ENCODE measurements at regions not wholly inside any gene's neighbourhood (a gene's known extent, or its start where the extent isn't known, plus 50 kb on each side); places are given as distances from the start of the nearest gene placed in this dataset.

DNA sequence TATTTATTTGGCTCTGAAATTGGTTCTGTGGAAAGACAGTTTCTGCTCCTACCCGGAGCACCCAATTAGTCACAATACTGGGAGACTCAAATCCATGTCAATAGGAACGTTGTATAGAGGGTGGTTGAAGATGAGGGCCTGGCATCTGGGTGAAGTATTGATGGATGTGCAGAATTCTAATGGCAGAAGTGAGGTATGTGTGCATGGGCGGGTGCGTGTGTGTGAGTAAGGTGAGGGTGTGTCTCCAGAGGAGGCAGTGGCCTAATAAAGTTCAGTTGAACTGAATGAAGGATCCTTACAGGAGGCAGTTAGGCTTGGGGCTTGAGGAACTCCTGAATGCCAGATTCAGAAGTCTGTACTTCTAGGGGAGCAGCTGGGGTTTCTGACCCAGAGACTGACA, 71.8 kb upstream of the B3GAT1 start:
- TF ChIP-seq, protein P1, sequence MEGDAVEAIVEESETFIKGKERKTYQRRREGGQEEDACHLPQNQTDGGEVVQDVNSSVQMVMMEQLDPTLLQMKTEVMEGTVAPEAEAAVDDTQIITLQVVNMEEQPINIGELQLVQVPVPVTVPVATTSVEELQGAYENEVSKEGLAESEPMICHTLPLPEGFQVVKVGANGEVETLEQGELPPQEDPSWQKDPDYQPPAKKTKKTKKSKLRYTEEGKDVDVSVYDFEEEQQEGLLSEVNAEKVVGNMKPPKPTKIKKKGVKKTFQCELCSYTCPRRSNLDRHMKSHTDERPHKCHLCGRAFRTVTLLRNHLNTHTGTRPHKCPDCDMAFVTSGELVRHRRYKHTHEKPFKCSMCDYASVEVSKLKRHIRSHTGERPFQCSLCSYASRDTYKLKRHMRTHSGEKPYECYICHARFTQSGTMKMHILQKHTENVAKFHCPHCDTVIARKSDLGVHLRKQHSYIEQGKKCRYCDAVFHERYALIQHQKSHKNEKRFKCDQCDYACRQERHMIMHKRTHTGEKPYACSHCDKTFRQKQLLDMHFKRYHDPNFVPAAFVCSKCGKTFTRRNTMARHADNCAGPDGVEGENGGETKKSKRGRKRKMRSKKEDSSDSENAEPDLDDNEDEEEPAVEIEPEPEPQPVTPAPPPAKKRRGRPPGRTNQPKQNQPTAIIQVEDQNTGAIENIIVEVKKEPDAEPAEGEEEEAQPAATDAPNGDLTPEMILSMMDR (IDR thresholded peaks at IDR 0.05; ENCODE audit: low read depth, low read length) = no peak
- no peak for DNase-seq (ENCODE audit: extremely low read depth, low read depth)

DNA sequence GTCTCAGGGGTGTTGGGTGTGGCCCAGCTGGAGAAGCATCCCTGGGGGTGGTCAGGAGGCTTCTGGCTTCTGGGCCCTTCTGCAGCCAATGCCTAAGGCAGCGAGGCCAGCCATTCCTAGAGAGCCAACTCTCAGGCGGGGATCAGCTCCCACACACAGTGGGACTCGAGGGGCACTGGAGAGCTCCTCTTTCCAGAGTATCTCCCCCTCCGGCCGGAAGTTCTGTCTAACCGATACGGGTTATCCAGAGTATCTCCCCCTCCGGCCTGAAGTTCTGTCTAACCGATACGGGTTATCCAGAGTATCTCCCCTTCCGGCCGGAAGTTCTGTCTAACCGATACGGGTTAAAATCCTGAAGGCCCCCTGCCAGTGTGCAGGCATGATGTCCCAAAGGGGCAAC, 71.2 kb upstream of the B3GAT1 start:
- TF ChIP-seq, protein P1 (IDR thresholded peaks at IDR 0.05; ENCODE audit: low read depth, low read length) = no peak
- DNase-seq (ENCODE audit: extremely low read depth, low read depth) = no peak

DNA sequence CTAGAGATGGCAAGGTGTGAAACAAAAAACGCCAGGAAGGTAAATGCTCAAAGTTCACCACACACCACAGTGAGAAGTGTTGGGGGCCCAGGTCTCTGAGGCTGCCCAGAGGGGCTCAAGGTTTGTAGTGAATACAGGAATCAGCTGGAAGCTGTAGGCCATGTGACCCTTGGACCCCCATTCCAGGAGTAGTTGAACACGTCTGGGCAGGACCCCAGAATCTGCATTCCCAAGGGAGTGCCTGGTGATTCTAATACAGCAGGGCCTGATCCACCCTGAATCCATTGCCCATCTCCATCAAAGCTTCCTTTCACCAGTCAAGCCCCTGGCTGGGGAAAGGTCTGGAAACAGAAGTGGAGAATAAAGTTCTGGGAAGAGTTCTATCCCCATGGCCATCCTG, 70.8 kb upstream of the B3GAT1 start:
- no peak for DNase-seq (ENCODE audit: extremely low read depth, low read depth)
- TF ChIP-seq, protein P1 (IDR thresholded peaks at IDR 0.05; ENCODE audit: low read depth, low read length) = no peak

DNA sequence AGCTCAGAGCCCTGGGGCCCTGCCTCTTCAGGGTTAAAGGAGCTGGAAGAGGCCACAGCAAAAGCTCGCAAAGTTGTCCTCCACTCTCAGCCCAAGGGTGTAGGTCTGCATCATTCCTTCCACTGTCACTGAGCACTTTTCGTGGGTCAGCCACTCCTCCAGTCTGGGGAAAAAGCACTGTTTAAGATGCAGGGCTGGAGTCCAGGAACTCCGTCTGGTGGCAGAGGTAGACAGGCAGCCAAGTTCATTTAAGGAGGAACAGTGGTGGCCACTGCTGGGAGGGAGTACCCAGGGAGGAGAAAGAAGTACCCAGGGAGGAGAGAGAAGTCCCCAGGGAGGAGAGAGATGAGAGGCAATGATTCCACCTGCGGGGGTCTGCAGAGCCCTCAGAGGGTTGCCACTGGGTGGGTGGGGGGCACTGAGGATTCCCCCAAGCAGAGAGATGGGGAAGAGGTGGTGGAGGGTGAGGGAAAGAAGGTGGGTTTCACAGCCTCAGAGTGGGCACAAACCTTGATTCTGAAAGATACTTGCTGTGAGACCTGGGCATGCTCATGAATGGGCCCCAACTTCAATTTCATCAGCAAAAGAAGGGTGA, 70.0 kb upstream of the B3GAT1 start:
- TF ChIP-seq, protein P1 (IDR thresholded peaks at IDR 0.05; ENCODE audit: low read depth, low read length) = no peak
- no peak for DNase-seq (ENCODE audit: extremely low read depth, low read depth)

DNA sequence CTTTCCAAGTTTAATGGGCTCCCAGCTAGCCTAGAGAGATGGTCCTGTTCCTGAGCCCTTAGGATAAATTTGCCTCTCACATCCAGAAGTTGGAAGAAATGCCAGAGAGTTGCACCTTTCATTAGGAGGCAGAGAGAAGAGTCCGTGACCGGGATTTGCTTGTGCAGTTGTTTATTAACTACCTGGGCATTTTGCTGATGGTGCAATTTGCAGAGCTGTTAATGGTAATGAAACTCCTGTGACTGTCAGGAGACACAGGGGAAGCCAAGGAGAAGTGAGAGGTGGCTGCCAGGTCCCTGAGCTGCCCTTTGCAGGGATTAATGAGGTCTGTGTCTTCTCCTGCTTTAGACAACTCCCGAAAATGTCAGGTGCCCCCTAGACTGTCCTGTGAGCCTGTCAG, 69.1 kb upstream of the B3GAT1 start:
- TF ChIP-seq, protein P1 (IDR thresholded peaks at IDR 0.05; ENCODE audit: low read depth, low read length) = no peak
- no peak for DNase-seq (ENCODE audit: extremely low read depth, low read depth)

DNA sequence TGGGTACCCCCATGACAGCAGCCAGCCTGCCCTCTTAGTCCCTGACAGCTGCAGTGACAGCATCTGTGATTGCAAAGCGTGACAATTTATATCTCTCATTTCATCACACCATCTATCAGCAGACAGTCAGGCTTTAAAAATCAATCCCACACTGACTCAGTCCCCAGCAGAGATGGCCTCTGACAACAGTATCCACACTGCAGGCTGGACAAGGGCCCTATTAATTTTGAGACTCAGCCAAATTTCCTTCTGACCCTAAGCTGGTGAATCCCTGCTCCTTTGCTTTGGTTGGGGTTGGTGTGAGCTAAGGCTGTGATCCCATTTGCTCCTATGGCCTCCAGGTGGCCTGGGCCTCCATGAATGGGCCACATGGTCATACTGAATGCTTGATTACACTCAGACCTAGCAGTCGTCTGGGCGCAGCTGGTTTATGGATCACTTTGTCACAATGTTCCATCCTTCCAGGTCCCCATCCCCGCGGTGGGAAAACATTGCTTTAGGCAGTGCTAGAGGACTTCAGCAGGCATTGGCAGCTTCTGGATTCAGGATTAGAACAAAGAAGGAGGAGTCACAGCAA, 68.2 kb upstream of the B3GAT1 start:
- no peak for DNase-seq (ENCODE audit: extremely low read depth, low read depth)
- TF ChIP-seq, protein P1 (IDR thresholded peaks at IDR 0.05; ENCODE audit: low read depth, low read length) = no peak

DNA sequence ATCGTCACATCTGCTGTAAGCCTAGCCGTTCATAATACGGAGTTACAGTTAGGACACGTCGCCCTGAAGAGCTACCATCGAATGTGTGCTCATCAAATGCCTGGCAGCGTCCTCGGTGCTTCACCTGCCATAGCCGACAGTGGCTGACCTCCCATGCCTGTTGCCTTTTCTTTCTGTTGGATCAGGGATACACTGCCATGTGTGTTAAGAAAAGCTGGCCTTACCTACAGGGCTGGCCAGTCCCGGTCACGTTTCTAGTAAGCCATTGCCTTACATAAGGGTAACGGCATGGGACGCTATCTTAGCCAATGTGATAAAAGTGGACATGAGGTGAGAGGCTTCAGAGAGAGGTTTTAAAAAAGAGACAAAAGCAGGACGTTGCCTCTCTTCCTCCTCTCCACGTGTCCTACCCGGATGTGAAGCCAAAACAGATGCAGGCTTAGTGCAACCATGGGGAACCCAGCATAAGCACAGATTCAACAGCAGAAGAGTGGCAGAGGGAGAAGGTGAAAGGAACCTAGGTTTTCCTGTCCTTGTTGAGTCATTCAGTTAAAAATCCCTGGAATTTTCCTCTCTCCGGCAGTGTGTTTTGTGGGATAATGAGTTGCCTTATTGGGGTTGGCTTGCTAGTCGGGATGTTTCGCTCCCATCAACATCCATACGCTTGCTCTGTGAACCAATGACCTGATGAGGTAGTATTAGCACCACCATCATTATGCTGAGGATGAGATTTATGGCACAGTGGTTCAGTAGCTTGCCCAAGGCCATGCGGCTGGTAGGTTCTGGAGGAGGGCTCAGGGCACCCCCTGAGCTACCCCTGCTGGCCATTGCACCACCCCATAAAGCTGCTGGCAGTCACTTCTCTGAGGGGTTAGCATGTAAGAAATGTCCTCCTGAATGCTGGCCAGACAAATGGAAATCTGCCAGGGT, 67.4 kb upstream of the B3GAT1 start:
- no peak for DNase-seq (ENCODE audit: extremely low read depth, low read depth)
- TF ChIP-seq, protein P1 (IDR thresholded peaks at IDR 0.05; ENCODE audit: low read depth, low read length) = no peak
